T-helper 2 cell (primary cell): ENCODE measurements at regions not wholly inside any gene's neighbourhood (a gene's known extent, or its start where the extent isn't known, plus 50 kb on each side); places are given as distances from the start of the nearest gene placed in this dataset.
"Not testable (repeated sequence)": the region's sequence is repeated elsewhere in the genome, so short reads cannot be mapped to it uniquely, and the experiment has no call there.

Experiments used
- DNase-seq, 5 experiments: peaks; one replicate each; pipeline versions ENCODE4 v3.0.0 to v3.0.0-alpha.2; 2012 to 2022

- peak in 1 of 5 experiments; percentile 13 for DNase-seq
These were observed 151.1 kb upstream of the SFSWAP start for GRCh38 chr12:131559517-131560516.

- no peak for DNase-seq
These were observed 149.8 kb upstream of the SFSWAP start for GRCh38 chr12:131561051-131561450.

- no peak for DNase-seq
These were observed 148.8 kb upstream of the SFSWAP start for GRCh38 chr12:131561891-131562684.

GRCh38 chr12:131564138-131564727, 146.7 kb upstream of the SFSWAP start:
- DNase-seq: not testable (repeated sequence)

- no peak for DNase-seq
These were observed 146.0 kb upstream of the SFSWAP start for GRCh38 chr12:131564845-131565244.

- no peak for DNase-seq
These were observed 145.4 kb upstream of the SFSWAP start for GRCh38 chr12:131565267-131566015.

GRCh38 chr12:131568336-131568735, 142.6 kb upstream of the SFSWAP start:
- no peak for DNase-seq

- DNase-seq: no peak
These were observed 140.3 kb upstream of the SFSWAP start for GRCh38 chr12:131570596-131570995.

- no peak for DNase-seq
These were observed 139.1 kb upstream of the SFSWAP start for GRCh38 chr12:131571827-131572226.

GRCh38 chr12:131572626-131573025, 138.3 kb upstream of the SFSWAP start:
- no peak for DNase-seq

GRCh38 chr12:131573631-131574394, 137.1 kb upstream of the SFSWAP start:
- DNase-seq: no peak

GRCh38 chr12:131574395-131574771, 136.5 kb upstream of the SFSWAP start:
- no peak for DNase-seq

GRCh38 chr12:131575371-131575770, 135.5 kb upstream of the SFSWAP start:
- no peak for DNase-seq

GRCh38 chr12:131576734-131577133, 134.2 kb upstream of the SFSWAP start:
- peak in 1 of 5 experiments; percentile 19 for DNase-seq

GRCh38 chr12:131577766-131578165, 133.1 kb upstream of the SFSWAP start:
- DNase-seq: no peak

- no peak for DNase-seq
These were observed 131.9 kb upstream of the SFSWAP start for GRCh38 chr12:131578828-131579470.

GRCh38 chr12:131583090-131583712, 127.7 kb upstream of the SFSWAP start:
- no peak for DNase-seq

GRCh38 chr12:131586269-131586668, 124.6 kb upstream of the SFSWAP start:
- no peak for DNase-seq

GRCh38 chr12:131586761-131587160, 124.1 kb upstream of the SFSWAP start:
- DNase-seq: no peak

- DNase-seq: no peak
These were observed 123.3 kb upstream of the SFSWAP start for GRCh38 chr12:131587565-131587964.
